AG09319 (cell line): ENCODE measurements at regions not wholly inside any gene's neighbourhood (a gene's known extent, or its start where the extent isn't known, plus 50 kb on each side); places are given as distances from the start of the nearest gene placed in this dataset.
"Not testable (repeated sequence)": the region's sequence is repeated elsewhere in the genome, so short reads cannot be mapped to it uniquely, and the experiment has no call there.

Experiments
- DNase-seq: peaks from one replicate; pipeline ENCODE4 v3.0.0-alpha.2; 2010; ENCODE audit warnings: low read depth; ENCODE audit errors: extremely low read depth
- TF ChIP-seq, protein P1 (sequence below): IDR thresholded peaks from 2 replicates; pipeline ENCODE4 v1.5.1; 2011; ENCODE audit warnings: low read depth, mild to moderate bottlenecking, inconsistent platforms, low read length, moderate library complexity

DNA sequence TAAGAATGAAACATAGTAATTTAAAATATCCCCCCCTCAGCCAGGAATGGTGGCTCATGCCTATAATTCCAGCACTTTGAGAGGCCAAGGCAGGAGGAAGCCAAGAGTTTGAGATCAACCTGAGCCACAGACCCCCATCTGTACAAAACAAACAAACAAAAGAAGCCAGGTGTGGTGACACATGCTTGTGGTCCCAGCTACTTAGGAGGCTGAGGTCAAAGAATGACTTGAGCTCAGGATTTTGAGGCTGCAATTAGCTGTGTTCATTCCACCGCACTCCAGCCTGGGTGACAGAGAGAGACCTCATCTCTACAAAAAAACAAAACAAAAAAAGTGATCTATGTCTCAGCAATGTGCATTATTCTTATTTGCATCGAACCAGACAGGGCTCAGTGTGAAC lies 800.8 kb downstream of the MCTP2 start:
- TF ChIP-seq, protein P1, sequence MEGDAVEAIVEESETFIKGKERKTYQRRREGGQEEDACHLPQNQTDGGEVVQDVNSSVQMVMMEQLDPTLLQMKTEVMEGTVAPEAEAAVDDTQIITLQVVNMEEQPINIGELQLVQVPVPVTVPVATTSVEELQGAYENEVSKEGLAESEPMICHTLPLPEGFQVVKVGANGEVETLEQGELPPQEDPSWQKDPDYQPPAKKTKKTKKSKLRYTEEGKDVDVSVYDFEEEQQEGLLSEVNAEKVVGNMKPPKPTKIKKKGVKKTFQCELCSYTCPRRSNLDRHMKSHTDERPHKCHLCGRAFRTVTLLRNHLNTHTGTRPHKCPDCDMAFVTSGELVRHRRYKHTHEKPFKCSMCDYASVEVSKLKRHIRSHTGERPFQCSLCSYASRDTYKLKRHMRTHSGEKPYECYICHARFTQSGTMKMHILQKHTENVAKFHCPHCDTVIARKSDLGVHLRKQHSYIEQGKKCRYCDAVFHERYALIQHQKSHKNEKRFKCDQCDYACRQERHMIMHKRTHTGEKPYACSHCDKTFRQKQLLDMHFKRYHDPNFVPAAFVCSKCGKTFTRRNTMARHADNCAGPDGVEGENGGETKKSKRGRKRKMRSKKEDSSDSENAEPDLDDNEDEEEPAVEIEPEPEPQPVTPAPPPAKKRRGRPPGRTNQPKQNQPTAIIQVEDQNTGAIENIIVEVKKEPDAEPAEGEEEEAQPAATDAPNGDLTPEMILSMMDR, result no peak
- no peak for DNase-seq

DNA sequence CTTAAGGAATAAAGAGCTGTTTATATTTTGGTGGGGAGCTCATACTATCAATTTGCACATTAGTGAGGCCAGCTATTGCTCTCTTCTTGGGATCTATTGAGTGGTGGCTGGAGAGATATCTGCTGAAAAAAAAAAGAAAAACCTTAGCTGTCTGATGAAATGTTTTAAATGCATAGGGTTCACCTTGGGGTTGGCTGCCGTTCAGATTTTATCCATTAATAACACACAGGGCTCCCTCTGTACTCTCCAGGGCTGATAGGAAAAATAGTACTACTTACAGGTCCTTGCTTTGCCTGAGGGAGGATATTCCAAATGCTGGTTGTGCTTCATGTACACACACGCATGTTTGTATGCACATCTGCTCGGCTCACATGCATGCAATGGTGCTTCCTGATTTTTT lies 803.7 kb downstream of the MCTP2 start:
- no peak for DNase-seq
- TF ChIP-seq, protein P1, result no peak

DNA sequence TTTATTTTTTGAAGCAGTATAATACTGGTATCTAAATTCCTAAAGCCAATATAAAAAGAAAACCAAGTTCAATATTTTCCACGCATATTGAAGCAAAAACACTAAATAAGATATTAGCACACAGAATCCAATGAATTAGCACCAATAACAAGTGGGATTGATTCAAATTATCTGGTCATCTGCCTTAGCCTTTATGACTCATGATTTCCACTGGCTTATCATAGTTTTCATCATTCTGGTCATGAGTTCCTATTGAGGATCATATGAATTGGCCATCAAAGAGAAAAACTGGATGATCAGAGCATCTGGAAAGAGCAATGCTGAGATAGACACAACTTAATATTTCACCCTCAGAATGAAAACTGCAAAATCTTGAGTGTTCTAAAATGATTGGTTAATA lies 809.9 kb downstream of the MCTP2 start:
- no peak for DNase-seq

DNA sequence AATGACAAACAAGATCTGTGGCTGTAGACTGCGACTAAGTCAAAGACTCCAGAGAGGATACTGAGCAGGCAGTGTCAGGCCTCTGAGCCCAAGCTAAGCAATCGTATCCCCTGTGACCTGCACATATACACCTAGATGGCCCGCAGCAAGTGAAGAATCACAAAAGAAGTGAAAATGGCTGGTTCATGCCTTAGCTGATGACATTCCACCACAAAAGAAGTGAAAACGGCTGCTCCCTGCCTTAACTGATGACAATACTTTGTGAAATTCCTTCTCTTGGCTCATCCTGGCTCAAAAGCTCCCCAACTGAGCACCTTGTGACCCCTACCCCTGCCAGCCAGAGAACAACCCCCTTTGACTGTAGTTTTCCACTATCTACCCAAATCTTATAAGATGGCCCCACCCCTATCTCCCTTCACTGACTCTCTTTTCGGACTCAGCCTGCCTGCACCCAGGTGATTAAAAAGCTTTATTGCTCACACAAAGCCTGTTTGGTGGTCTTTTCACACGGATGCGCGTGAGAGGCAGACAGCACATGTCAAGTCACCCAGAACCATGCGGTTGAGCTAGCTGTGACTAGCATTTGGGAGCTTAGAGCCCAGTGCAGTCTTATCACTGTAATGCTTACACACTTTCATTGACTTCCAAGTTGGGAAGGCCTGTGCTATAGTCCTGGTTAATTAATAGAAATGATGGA lies 812.0 kb downstream of the MCTP2 start:
- DNase-seq, result not testable (repeated sequence)

More for the DNA sequence above, 809.9 kb downstream of the MCTP2 start:
- TF ChIP-seq, protein P1, result no peak

DNA sequence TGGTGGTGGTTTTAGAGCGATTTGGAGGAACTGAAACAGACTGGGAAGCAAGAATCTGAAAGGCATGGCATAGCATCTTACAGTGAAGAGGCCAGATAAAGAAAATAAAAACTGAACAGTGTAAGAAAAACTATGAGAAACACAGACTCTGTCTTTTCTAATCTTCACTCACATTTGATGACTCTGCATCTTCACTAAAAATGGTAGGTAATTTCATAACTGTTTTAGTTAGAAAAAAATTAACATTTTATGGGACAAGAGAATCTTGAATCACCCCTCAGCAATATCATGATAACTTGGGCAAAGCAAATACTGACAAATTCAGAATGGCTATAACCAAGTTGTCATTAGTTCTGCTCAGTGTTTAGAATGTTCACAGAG lies 812.6 kb downstream of the MCTP2 start:
- no peak for DNase-seq
- TF ChIP-seq, protein P1, result no peak

DNA sequence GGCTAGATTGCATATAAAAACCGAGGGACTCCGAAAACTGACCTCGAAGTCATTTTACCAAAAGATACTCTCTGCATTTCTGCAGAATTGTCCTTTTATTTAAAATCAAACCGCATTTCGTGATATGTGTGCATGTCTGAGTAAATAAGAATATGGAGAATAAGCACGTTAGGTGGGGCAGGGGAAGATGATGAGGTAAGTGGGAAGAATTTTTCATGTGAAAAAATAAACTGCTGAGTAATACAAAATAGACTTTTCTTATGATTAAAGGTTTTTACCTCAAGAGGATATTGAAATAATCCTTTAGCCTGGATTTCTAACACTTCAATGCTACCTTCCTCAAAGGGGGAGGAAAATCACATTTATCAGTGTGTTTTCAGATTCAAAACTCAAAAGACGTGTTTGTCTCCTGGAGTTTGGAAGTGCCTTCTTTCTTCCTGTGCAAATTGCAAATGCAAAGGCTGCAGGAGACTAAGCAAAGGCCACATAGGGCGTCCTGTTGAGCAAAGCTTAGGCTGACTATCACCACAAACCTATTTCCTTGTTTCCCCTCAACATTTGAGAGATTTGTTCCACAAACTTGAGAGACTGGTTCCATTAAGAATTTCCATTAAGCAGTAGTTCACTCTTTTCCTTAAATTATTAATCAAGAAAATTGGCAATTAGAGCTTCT lies 813.5 kb downstream of the MCTP2 start:
- TF ChIP-seq, protein P1, result no peak
- DNase-seq, result no peak

DNA sequence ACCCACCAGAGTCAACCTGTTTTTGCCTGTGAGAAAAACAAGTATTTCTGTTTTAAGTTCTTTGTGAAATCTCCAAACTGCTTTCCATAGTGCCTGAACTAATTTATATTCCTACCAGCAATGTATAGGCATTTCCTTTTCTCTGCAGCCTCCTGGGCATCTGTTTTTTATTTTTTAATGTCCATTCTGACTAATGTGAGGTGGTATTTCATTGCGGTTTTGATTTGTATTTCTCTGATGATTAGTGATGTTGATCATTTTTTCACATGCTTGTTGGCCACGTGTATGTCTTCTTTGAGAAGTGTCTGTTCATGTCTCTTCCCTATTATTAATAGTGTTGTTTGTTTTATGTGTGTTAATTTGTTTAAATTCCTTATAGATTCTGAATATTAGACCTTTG lies 820.5 kb downstream of the MCTP2 start:
- no peak for DNase-seq
- TF ChIP-seq, protein P1, result no peak
